M059J (cell line): ENCODE measurements at regions not wholly inside any gene's neighbourhood (a gene's known extent, or its start where the extent isn't known, plus 50 kb on each side); places are given as distances from the start of the nearest gene placed in this dataset.

Experiments used
- DNase-seq: peaks from one replicate; pipeline ENCODE4 v3.0.0-alpha.2; 2012; ENCODE audit warnings: low read depth

DNA sequence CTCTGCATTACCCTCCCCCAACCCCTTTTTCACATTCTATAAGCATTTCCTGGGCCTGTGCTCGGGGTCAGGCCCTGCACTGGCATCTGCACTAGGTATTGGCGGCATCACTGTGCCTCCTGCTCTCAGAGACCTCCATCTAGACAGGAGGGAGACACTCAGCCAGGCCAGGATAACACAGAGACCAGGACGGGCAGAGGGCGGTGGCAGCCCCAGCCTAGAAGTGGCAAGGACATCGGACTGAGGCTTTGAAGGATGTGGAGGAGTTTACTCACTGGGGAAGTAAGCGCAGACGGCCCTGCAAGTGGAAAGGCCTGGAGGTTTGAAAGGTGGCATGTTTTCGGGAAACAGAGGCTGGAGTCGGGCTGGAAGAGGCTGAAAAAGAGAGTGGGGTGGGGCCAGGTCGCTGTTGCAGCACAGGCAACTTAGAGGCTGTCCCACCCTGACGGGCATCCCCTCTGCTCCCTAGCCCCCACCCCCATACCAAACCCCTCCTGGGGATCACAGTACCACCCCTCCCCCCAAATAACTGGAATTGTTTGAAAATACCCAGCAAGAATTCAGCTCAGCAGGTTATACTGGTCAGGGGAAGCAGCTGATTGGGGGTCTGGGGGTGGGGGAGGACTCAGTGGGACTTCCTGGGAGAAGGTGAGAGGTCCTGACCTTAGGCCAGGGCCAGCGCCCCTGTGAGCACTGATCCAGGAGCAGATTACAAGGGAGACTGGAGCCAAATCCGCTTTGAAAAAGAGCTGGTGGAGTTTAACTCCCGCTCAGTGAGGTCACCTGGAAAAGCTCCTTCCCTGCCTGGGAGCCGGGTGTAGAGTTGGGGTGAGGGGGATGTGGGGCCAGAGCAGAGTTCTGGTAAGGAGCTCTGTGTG, 121.8 kb upstream of the WNT4 start:
- no peak for DNase-seq

DNA sequence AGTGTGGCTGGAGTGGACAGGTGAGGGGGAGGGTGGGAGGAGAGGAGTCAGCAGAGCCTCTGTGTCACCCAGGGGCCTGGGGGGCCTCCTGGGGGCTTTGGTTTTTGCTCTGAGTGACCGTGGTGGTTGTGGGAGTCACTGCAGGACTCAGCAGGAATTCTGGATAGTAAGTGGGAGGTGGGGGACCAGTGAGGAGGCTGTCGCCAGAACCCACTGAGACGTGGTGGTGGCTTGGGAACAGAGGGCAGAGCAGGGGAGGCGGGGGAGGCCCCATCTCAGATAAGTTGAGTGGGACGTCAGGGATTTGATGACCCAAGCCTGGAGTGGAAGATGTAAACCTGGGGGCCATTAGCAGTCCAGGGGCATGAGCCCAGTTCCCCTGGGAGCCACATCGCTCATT, 123.2 kb upstream of the WNT4 start:
- no peak for DNase-seq

DNA sequence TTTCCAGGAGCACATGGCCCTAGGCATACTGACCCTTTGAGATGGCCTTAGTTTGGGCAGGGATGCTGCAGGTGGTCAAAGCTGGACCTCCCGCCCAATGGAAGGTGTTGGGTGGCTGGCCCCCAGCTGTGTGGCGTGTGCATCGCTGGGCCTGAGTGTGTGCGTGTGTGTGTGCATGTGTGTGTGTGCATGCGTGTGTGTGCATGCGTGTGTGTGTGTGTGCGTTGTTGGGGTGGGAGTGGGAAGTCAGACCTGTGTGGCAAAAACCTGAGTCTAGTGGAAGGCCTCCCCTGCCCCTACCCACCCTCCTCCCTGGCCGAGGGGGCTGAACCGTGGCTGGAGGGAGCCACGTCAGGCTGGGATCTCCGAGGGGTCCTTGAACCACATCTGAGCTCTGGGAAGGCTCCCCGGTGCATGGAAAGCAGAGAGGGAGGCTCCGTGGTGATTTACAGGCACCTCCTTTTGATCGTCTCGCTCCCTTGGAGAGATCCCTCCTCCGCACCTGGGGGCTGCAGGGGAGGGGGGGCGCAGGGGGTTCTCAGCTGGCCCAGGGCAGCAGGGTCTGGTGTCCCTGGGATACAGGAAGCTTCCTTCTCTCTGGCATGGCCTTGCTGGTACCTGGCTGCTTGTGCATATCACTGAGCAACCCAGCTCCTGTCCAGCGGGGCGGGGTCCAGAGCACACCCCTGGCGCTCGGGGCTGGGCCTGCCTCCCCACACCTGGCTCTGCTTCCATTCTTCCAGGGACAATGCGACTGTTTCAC, 124.7 kb upstream of the WNT4 start:
- no peak for DNase-seq

DNA sequence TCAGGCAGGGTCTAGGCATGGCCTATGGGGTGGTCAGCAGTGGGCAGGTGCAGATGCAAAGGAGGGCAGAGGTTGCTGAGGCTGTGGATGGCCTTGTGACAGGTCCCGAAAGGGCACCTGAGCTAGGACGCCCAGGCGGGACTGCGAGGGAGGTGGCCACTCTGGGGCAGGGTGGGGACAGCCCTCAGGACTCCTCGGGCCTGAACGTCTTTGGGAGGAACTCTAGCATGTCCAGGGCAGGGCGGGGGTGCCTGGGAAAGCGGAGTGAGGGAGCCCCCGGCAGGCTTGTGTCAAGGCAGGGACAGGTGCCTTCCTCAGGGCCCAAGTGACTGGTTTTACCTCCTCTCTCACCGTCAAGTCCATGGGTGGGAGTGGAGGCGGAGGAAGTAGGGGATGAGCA, 125.4 kb upstream of the WNT4 start:
- DNase-seq, result no peak

DNA sequence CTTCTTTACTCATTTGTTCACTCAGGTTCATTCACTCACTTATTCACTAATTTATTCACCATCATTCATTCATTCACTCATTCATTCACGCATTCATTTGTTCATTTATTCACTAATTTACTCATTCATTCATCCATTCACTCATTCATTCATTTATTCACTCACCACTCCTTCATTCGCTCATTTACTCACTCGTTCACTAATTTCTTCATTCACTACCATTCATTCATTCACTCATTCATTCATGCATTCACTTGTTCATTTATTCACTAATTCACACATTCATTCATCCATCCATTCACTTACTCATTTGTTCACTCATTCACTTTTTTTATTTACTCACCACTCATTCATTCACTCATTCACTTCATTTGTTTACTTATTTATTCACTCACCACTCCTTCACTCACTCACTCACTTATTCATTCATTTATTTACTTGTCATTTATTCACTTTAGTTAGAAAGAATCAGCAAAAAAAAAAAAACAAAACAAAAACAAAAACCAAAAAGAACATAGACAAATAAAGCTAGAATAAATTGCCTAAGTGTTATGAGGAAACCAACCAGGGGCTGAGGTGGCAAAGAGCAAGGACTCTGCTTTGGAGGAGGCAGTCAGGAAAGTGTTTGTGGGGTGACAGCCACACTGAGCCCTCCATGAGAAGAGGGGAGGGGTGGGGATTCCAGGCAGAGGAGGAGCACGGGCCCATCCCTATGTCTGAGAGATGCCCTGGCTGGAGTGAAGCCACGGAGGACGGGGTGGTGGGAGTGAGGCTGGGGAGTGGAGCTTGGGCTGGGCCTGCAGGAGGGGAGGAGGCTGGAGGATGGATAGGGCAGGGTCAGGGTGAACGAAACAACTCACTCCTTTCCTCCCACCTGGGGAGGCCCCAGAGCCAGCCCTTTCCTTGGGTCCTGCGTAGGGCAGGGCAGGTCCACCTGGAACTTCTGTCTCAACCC, 129.2 kb upstream of the WNT4 start:
- no peak for DNase-seq

DNA sequence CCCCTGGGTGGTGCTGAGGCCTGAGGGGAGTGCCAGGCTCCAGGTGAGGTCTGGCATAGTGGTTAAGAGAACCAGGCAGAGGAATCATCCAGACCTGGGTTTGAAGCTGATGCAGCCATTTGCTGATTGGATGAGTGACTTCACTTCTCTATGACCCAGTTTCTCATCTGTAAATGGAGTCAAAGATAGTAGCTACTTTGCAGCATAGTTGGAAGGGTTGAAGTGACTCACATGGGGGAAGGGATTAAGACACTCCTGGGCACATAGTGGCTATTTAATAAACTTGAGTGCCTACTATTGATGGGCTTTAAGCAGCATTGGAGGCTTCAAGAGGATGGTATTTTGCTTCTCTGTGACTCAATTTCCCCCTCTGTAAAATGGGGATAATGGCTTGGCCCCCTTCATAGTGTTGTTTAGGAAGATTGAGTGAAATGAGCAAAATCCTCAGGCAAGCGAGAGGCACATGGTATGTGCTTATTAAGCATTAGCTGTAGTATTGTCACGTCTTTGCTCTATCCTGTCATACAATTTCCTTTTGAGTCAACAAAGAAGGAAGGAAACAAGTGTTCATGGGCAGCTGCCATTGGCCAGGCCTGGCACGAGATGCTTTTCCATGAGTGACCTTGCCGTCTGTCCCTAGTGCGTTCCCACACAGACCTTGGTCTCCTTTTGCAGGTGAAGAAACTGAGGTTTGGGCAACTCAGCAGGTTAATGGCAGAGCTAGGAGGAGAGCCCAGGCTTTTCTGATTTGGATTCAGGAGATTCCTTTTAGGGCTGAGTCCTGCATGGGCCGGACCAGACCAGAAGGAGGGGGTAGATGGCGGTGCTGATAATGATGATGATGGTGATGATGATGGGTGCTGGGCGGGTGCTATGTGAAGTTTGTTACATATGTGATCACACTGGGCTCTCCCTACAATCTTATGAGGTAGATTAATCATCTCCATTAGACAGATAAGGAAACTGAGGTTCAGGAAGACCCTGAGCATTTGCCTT, 131.1 kb upstream of the WNT4 start:
- peak; percentile 43 for DNase-seq

DNA sequence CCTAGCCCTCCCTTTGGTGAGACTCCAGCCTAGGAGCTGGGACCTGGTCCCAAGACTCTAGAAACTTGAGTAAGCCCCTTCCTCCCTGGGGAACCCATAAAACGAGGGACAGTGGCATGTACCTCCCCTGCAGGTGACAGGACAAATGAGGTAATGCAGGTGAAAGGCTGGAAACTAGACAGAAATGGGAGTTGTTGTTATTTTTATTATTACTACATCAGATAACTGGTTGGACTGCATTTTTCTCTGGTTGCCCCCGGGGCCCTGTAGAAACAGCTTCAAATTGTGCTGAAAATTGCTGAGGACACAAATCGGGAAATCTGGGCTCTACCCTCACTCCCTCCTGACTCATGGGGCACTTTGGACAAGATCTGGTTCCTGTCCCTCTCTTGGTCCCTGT, 132.3 kb upstream of the WNT4 start:
- no peak for DNase-seq

DNA sequence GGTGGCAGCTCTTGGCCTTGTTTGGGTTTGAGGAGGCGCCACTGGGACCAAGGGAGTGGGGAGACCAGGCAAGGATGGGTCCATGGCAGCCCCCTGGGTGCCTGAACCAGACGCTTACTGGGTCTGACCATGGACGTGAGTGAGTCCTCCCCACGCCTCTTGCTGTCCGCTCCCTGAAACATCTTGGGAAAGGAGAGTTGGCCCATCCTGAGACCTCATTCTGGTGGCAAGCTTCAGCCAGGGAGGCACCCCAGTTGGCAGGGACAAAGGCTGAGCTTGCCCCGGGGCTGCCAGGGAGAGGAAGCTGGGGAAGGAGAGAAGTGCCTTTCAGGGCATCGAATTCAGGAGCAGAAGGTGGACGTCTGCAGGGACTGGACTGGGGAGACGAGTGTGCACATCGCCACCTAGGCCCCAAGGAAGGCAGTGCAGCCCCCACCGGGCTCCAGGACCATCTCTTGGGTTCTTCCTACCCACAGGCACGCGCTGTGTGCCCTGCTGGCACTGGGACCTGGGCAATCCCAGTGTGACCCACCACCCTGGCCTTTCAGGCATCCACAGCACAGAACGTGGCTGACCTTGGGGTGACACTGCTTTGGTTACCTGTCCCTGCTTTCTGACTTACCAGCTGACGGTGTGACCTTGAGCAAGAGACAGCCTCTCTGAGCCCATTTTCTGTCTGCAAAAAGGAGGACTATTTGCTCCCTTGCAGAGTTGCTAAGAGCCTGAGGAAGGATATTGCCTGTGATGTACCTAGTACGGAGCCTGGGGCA, 132.9 kb upstream of the WNT4 start:
- DNase-seq, result peak; percentile 58

DNA sequence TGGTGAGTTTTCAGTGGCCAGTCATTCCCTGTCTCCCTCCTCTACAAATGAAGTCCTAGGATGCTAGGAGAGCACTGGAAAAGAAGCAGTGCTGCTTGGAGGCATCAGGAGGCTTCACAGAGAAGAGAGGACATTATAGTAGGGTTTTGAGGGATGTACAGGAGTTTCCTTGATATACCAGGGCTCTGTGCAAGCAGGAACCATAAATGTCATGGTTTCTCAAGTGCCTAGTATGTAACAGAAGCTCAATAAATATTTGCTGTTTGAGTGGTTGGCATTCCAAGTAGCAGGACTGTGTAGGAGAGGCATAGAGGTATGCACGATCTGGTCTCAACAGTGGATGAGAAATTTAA, 133.5 kb upstream of the WNT4 start:
- no peak for DNase-seq

DNA sequence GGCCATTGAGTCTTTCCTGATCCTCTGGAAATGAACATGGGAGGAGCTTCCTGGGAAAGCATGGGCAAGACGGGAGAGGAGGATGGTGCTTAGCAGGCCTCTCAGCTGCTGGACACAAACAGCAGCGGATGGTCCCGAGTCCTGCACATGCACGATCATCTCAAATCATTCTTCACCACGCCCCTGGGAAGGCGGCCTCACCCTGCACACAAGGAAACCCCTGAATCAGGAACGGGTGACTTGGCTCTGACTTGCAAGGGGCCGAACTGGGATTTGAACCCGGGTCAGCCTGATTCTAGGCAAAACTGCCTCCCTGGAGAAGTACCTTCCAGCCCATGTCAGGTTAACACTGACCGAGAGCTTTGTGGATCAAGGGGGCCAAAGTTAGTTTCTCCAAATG, 134.8 kb upstream of the WNT4 start:
- no peak for DNase-seq

DNA sequence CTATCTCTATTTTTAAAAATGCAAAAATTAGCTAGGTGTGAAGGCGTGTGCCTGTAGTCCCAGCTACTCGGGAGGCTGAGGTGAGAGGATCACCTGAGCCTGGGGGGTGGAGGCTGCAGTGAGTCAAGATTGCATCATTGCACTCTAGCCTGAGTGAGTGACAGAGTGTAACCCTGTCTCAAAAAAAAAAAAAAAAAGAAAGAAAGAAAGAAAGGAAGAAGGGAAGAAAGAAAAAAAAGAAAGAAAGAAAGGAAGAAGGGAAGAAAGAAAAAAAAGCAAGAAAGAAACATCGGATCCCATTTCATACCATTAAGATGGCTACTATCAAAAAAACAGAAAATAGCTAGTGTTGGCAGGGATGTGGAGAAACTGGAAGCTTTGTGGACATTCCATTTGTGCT, 136.8 kb upstream of the WNT4 start:
- no peak for DNase-seq

DNA sequence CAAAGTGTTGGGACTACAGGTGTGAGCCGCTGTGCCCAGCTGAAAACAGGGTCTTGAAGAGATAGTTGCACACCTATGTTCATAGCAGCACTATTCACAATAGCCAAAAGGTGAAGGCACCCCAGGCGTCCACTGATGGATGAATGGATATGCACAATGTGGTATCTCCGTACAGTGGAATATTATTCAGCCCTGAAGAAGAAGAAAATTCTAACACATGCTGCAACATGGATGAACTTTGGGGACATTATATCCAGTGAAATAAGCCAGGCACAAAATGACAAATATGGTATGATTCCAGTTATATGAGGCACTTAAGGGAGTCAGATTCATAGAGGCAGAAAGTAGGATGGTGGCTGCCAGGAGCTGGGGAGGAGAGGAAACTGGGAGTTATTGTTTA, 137.6 kb upstream of the WNT4 start:
- DNase-seq, result no peak

DNA sequence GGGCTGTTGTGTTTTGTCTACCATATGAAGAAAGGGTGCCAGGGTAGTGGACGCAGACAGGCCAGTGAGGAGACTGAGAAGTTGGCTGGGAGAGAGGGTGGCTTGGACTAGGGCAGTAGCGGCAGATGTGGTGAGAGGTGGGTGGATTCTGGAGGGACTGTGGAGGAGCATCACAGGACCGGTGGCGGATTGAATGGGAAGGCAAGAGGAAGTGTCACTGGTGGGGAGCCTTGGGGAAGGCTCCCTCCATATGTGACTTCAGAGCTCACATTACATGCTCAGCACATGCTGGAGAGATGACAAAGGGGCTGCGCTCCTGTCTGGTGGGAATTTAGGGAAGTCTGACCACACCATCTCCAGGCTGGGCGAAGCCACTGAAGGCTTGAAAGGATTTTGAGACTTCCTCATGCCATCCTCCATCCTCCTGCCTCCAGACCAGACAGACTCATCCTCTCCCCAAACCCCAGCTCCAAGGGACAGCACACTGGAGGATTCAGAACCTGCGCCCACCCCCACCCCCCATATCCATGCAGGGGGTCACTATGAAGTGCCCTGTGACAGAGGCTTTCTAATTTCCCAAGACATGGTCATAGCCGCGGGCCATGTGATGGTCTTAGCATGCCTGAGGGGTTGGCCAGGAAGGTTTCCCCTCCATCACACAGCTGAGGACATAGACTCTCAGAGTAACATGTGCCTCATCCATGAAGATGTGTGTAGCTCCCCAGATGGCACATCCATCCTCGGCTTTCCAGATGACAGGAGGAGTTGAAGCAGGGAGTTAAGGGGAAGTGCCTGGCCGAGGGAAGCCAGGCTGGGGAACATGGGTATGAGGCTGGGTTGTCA, 138.8 kb upstream of the WNT4 start:
- no peak for DNase-seq

DNA sequence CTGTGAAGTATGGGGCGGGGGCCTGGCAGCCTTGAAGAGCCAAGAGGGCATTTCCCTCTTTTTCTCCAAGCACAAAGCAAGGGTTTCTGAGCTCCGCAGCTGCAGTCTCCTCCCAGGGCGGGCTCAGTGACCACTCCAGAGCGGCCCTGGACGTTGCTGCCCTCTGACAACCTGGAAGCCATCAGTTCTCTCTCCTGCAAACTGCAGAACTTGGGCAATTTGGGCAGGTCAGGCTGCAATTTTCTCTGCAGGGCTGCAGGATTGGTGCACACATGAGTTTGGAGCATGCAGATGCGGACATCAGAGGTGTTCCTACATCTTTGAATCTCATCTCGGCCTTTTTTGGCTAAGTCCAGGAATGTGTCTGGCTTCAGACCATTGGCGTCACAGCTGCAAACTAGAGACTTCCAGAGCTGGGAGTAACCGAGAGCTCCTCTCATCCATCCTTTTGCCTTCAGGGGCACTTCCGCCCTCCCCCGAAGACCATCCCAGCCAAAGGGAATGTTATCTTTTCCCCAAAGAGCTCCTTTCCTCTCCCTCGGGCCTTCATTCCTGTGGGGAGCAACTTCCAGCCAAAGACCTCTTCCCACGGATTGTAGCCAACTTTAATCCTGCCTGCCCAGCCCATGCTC, 139.6 kb upstream of the WNT4 start:
- DNase-seq, result no peak

DNA sequence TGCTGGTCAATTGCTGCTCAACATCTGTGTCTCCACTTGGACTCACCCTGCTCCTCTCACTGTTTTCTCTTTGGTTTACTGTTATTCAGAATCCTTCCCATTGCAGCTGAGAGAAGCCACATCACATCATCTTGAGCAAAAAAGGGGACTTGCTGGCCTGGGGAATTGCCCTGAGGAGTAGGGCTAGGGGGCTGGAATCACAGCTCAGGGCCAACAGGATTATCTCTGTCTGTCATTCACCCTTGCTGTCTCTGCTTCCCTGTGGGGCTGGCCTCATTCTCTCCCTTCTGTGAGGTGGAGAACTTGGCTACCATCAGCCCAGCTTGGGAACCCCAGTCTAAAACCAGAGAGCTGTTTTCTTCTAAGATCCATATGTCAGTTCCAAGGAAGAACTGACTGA, 140.7 kb upstream of the WNT4 start:
- no peak for DNase-seq

DNA sequence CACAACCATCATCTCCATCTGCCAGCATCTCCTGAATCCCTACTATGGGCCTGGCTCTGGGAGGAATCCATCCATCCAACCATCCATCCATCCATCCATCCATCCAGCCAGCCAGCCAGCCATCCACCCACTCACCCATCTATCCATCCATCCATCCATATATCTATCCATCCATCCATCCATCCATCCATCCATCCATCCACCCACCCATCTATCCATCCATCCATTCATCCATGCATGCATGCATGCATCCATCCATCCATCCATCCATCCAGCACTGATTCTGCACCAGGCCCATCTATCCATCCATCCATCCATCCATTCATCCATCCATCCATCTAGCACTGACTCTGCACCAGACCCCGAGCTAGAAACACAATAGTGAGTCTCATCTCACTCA, 141.3 kb upstream of the WNT4 start:
- no peak for DNase-seq

DNA sequence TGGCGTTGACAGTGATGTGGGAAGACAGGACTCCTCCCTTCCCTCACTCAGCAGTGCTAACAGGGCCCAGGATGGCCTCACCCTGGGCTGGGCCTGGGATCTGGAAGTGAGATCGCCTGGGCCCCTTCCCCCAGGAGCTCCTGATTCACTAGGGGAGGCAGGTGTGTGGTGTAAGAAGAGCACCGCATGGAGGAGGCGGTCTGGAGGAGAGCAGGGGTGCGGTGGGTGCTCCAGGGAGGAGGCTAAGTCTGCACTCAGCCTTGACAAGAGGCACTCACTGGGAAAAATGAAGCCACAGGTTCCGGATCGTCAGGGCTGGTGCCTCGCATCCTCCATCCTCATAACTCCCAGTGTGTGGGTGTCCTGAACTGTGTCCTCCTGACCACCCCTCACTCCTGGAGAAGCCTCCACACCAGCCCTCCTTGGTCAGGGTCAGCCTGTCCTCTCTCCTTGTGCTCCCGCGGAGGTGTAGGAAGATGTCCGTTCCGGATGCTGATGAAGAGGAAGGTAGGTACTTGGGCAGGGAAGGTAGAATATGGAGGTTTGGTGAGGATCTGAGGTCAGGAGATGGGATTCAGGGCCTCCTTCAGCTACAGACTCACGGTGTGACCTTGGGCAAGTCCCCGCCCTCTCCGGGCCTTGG, 142.1 kb upstream of the WNT4 start:
- no peak for DNase-seq
